ENCODE measurements at regions not wholly inside any gene's neighbourhood (a gene's known extent, or its start where the extent isn't known, plus 50 kb on each side); places are given as distances from the start of the nearest gene placed in this dataset.

- Histone ChIP-seq H3K4me3 (ENCODE audit: low read depth, low read length) (no peak overlapping the region), H3K27ac (ENCODE audit: low read depth, low read length) (no peak overlapping the region), H3K9me3 (ENCODE audit: control insufficient read depth, insufficient read depth, low read length) (no peaks in the 10 kb centered on the region), H3K27me3 (ENCODE audit: control insufficient read depth, insufficient read depth, low read length) (no peaks in the 10 kb centered on the region)
- ChIA-PET POLR2A (no interaction called here), CTCF (interaction anchor here (0.6 kb wide), 1 partner anchor 105 kb away, joined by 3 read pairs; no protein-coding TSS in a partner anchor)
- TF ChIP-seq CTCF (IDR thresholded peaks at IDR 0.05; ENCODE audit: low read depth, low read length): no peak
- no peak for DNase-seq (ENCODE audit: low read depth, low spot score)
Measured at GRCh38 chr17:72301887-72302286, 181.1 kb downstream of the SOX9 start.

DNA sequence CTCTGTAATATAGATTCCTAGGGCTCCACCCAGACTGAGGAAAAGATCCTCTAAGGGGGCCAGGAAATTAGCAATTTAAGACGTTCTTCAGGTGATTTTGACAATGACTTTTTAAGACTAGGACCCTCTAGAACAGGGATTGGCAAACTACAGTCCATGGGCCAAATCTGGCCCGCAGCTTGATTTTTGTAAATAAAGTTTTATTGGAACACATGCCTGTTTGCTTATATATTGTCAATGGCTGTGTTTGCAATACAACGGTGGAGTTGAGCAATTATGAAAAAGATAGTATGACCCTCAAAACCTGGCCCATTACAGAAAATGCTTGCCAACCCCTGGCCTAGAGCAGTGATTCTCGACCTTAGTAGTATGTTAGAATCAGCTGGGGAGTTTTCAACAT lies 181.9 kb downstream of the SOX9 start:
- DNase-seq (ENCODE audit: low read depth, low spot score): no peak
- no peaks in the 10 kb centered on the region for H3K9me3 ChIP-seq (ENCODE audit: control insufficient read depth, insufficient read depth, low read length)
- no peak for TF ChIP-seq CTCF (IDR thresholded peaks at IDR 0.05; ENCODE audit: low read depth, low read length)
- H3K27me3 ChIP-seq (ENCODE audit: control insufficient read depth, insufficient read depth, low read length): no peaks in the 10 kb centered on the region
- CTCF ChIA-PET: no interaction called here
- H3K27ac ChIP-seq (ENCODE audit: low read depth, low read length): no peak overlapping the region
- POLR2A ChIA-PET: no interaction called here
- no peak overlapping the region for H3K4me3 ChIP-seq (ENCODE audit: low read depth, low read length)

- Histone ChIP-seq H3K27ac (ENCODE audit: low read depth, low read length) (no peak overlapping the region), H3K4me3 (ENCODE audit: low read depth, low read length) (no peak overlapping the region)
- CTCF ChIA-PET: interaction anchor here (0.5 kb wide), 1 partner anchor 93 kb away, joined by 4 read pairs; no protein-coding TSS in a partner anchor
Measured at GRCh38 chr17:72303787-72304733, 183.2 kb downstream of the SOX9 start.

GRCh38 chr17:72304859-72305258 lies 184.0 kb downstream of the SOX9 start:
- DNase-seq (ENCODE audit: low read depth, low spot score): no peak
- TF ChIP-seq CTCF (IDR thresholded peaks at IDR 0.05; ENCODE audit: low read depth, low read length): no peak
- Histone ChIP-seq H3K27ac (ENCODE audit: low read depth, low read length) (no peak overlapping the region), H3K27me3 (ENCODE audit: control insufficient read depth, insufficient read depth, low read length) (no peaks in the 10 kb centered on the region), H3K4me3 (ENCODE audit: low read depth, low read length) (no peak overlapping the region), H3K9me3 (ENCODE audit: control insufficient read depth, insufficient read depth, low read length) (no peaks in the 10 kb centered on the region)
- ChIA-PET CTCF (interaction anchor here (0.5 kb wide), 1 partner anchor 94 kb away, joined by 4 read pairs; no protein-coding TSS in a partner anchor), POLR2A (no interaction called here)

More at GRCh38 chr17:72303787-72304733, 183.2 kb downstream of the SOX9 start:
- POLR2A ChIA-PET: no interaction called here
- no peak for DNase-seq (ENCODE audit: low read depth, low spot score)
- Histone ChIP-seq H3K27me3 (ENCODE audit: control insufficient read depth, insufficient read depth, low read length) (no peaks in the 10 kb centered on the region), H3K9me3 (ENCODE audit: control insufficient read depth, insufficient read depth, low read length) (no peaks in the 10 kb centered on the region)
- no peak for TF ChIP-seq CTCF (IDR thresholded peaks at IDR 0.05; ENCODE audit: low read depth, low read length)

DNA sequence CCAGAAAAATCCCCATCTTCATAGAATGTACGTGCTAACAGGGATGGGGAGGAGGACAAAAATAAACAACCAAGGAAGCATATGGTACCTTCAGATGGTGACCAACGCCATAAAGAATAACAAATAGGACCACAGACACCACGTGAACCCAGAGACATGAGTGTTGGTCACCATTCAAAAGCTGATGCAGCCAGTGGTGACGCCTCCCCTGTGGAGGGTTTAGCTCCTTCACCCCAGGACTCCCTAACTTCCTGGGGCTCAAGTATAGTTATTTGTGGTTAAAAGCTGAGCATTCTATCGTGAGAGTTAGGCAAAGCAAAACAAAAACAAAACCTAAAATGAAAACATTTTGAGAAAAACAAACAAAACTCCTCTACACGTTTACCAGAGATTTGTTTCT lies 184.7 kb downstream of the SOX9 start:
- POLR2A ChIA-PET: no interaction called here
- H3K27ac ChIP-seq (ENCODE audit: low read depth, low read length): no peak overlapping the region
- no peak for DNase-seq (ENCODE audit: low read depth, low spot score)
- no peak overlapping the region for H3K4me3 ChIP-seq (ENCODE audit: low read depth, low read length)
- no peaks in the 10 kb centered on the region for H3K27me3 ChIP-seq (ENCODE audit: control insufficient read depth, insufficient read depth, low read length)
- no peaks in the 10 kb centered on the region for H3K9me3 ChIP-seq (ENCODE audit: control insufficient read depth, insufficient read depth, low read length)
- no peak for TF ChIP-seq CTCF (IDR thresholded peaks at IDR 0.05; ENCODE audit: low read depth, low read length)
- CTCF ChIA-PET: no interaction called here
